ENCODE measurements at regions not wholly inside any gene's neighbourhood (a gene's known extent, or its start where the extent isn't known, plus 50 kb on each side); places are given as distances from the start of the nearest gene placed in this dataset.

- FAIRE-seq (no peak), ATAC-seq (no peak), DNase-seq (ENCODE audit: low read depth in 1 of 2, low spot score in 1 of 2) (no peak)
- 0% methylated on average over 1 of the region's 1 CpG for WGBS (ENCODE audit: missing lambda C conversion rate)
- Histone ChIP-seq H3K4me1 (no peaks in the 10 kb centered on the region), H3K9me3 (no peaks in the 10 kb centered on the region), H3K4me3 (no peak overlapping the region), H3K4me2 (no peak overlapping the region), H3K27ac (no peak overlapping the region)
- ChIA-PET CTCF (interaction anchor here (0.9 kb wide), 1 partner anchor 16 kb away, joined by 3 read pairs; no protein-coding TSS in a partner anchor), POLR2A (no interaction called here)
- TF ChIP-seq ESRRA (IDR thresholded peaks at IDR 0.05; ENCODE audit: borderline replicate concordance, low read length) = no peak
Measured at GRCh38 chr1:164982545-164982944, 374.0 kb downstream of the LMX1A start.

- H3K4me2 ChIP-seq = no peak overlapping the region
- DNase-seq (ENCODE audit: low read depth in 1 of 2, low spot score in 1 of 2) (no peak), FAIRE-seq (no peak), ATAC-seq (no peak)
- no peak overlapping the region for H3K4me3 ChIP-seq
- CTCF ChIA-PET = interaction anchor here (0.8 kb wide), 1 partner anchor 81 kb away, joined by 3 read pairs; no protein-coding TSS in a partner anchor
- no peaks in the 10 kb centered on the region for H3K4me1 ChIP-seq
- TF ChIP-seq E2F6 (IDR thresholded peaks at IDR 0.05; ENCODE audit: borderline replicate concordance, low read depth) (no peak), CBX2 (IDR thresholded peaks at IDR 0.05; ENCODE audit: borderline replicate concordance, low read depth) (no peak), POLR2AphosphoS2 (conservative IDR thresholded peaks at IDR 0.05; ENCODE audit: low read length) (no peak), MYC (IDR thresholded peaks at IDR 0.05; ENCODE audit: borderline replicate concordance, low read length) (no peak), EHF (CRISPR knock-in tag; IDR thresholded peaks at IDR 0.05) (no peak), HES2 (IDR thresholded peaks at IDR 0.05) (no peak), KDM5A (IDR thresholded peaks at IDR 0.05) (no peak), MAFK (IDR thresholded peaks at IDR 0.05; ENCODE audit: partially characterized antibody) (no peak), RNF2 (IDR thresholded peaks at IDR 0.05; ENCODE audit: borderline replicate concordance, low read depth) (no peak), HOXB5 (CRISPR knock-in tag; IDR thresholded peaks at IDR 0.05) (no peak), SMC3 (IDR thresholded peaks at IDR 0.05) (no peak), PBX3 (IDR thresholded peaks at IDR 0.05) (no peak), CBX8 (IDR thresholded peaks at IDR 0.05) (no peak), FOXS1 (CRISPR knock-in tag; IDR thresholded peaks at IDR 0.05) (no peak), TFCP2L1 (CRISPR knock-in tag; IDR thresholded peaks at IDR 0.05) (no peak), GATA3 (IDR thresholded peaks at IDR 0.05; ENCODE audit: borderline replicate concordance) (no peak), EP300 (IDR thresholded peaks at IDR 0.05) (no peak), POLR2A (IDR thresholded peaks at IDR 0.05; ENCODE audit: low read length) (no peak), JUNB (IDR thresholded peaks at IDR 0.05) (no peak), NPAS2 (CRISPR knock-in tag; IDR thresholded peaks at IDR 0.05; ENCODE audit: borderline replicate concordance) (no peak)
- no peak overlapping the region for H3K27ac ChIP-seq
- H3K9me3 ChIP-seq = no peaks in the 10 kb centered on the region
- 18% methylated on average over 3 of the region's 3 CpGs for WGBS (ENCODE audit: missing lambda C conversion rate)
- POLR2A ChIA-PET = no interaction called here
Measured at GRCh38 chr1:164977561-164977960, 379.0 kb downstream of the LMX1A start.

- WGBS (ENCODE audit: missing lambda C conversion rate) = 39% methylated on average over 6 of the region's 6 CpGs
- FAIRE-seq (no peak), DNase-seq (ENCODE audit: low read depth in 1 of 2, low spot score in 1 of 2) (no peak), ATAC-seq (no peak)
- Histone ChIP-seq H3K27ac (no peak overlapping the region), H3K4me3 (no peak overlapping the region), H3K4me1 (no peaks in the 10 kb centered on the region), H3K4me2 (no peak overlapping the region), H3K9me3 (no peaks in the 10 kb centered on the region)
- ChIA-PET CTCF (interaction anchor here (0.8 to 1.2 kb wide), 3 partner anchors 11 to 142 kb away, joined by 3 to 4 read pairs (median 3); no protein-coding TSS in a partner anchor), POLR2A (no interaction called here)
- no peak for TF ChIP-seq FOSB (CRISPR knock-in tag; IDR thresholded peaks at IDR 0.05)
- no peak for TF ChIP-seq GATA3 (IDR thresholded peaks at IDR 0.05; ENCODE audit: borderline replicate concordance)
- no peak for TF ChIP-seq E2F6 (IDR thresholded peaks at IDR 0.05; ENCODE audit: borderline replicate concordance, low read depth)
- no peak for TF ChIP-seq RNF2 (IDR thresholded peaks at IDR 0.05; ENCODE audit: borderline replicate concordance, low read depth)
- no peak for TF ChIP-seq CTCF (IDR thresholded peaks at IDR 0.05)
- no peak for TF ChIP-seq RFX5 (IDR thresholded peaks at IDR 0.05)
- no peak for TF ChIP-seq HDAC2 (IDR thresholded peaks at IDR 0.05)
Measured at GRCh38 chr1:164971921-164972415, 384.5 kb downstream of the LMX1A start.
